Right atrium auricular region (tissue), 2 donors: ENCODE measurements at regions not wholly inside any gene's neighbourhood (a gene's known extent, or its start where the extent isn't known, plus 50 kb on each side); places are given as distances from the start of the nearest gene placed in this dataset.

ENCODE experiments used
- DNase-seq: peaks from one replicate; pipeline ENCODE4 v3.0.0-alpha.2; 2019; ENCODE audit warnings: low spot score
- H3K27ac ChIP-seq, 2 donors: fragments of 200-600 bp; sonication (generic); 1 replicate in 1 of 2; 2 replicates in 1 of 2; pipeline ENCODE4 v1.5.1; 2016 to 2019
- H3K27me3 ChIP-seq, 2 donors: fragments of 200-600 bp; sonication (generic); one replicate each; pipeline versions ENCODE4 v1.5.1 to v1.6.0; 2017 to 2019
- H3K36me3 ChIP-seq: fragments of 200-600 bp; sonication (generic); one replicate; pipeline ENCODE4 v1.5.1; 2016
- H3K4me1 ChIP-seq, 2 donors: fragments of 200-600 bp; sonication (generic); one replicate each; pipeline versions ENCODE4 v1.5.1 to v1.6.0; 2017 to 2019
- H3K4me3 ChIP-seq, 2 donors: fragments of 200-600 bp; sonication (generic); 1 replicate in 1 of 2; 2 replicates in 1 of 2; pipeline ENCODE4 v1.5.1; 2017 to 2019; ENCODE audit warnings: mild to moderate bottlenecking in 1 of 2, moderate library complexity in 1 of 2
- H3K9me3 ChIP-seq, 2 donors: fragments of 200-600 bp; sonication (generic); one replicate each; pipeline ENCODE4 v1.5.1; 2019
- CTCF ChIP-seq, 2 donors: fragments of 200-600 bp; sonication (generic); IDR thresholded peaks; one replicate each; pipeline ENCODE4 v1.5.1; 2019; ENCODE audit warnings: antibody characterized with exemption in 2 of 2

GRCh38 chr5:124892185-124892848 lies 145.9 kb upstream of the ZNF608 start:
- Histone ChIP-seq H3K27ac (no peak overlapping the region), H3K27me3 (no peaks in the 10 kb centered on the region), H3K36me3 (no peaks in the 10 kb centered on the region), H3K4me3 (no peak overlapping the region), H3K9me3 (no peaks in the 10 kb centered on the region), H3K4me1 (peaks cover 0 to 8% of the 10 kb centered on the region in 2 donors)
- TF ChIP-seq CTCF (IDR thresholded peaks at IDR 0.05) = no peak
- DNase-seq = no peak

GRCh38 chr5:124894541-124894940 lies 148.1 kb upstream of the ZNF608 start:
- no peaks in the 10 kb centered on the region for H3K36me3 ChIP-seq
- TF ChIP-seq CTCF (IDR thresholded peaks at IDR 0.05) = no peak
- no peak overlapping the region for H3K27ac ChIP-seq
- no peaks in the 10 kb centered on the region for H3K27me3 ChIP-seq
- no peak overlapping the region for H3K4me3 ChIP-seq
- no peaks in the 10 kb centered on the region for H3K9me3 ChIP-seq
- no peak for DNase-seq
- H3K4me1 ChIP-seq = no peaks in the 10 kb centered on the region

GRCh38 chr5:124895236-124895635 lies 148.8 kb upstream of the ZNF608 start:
- H3K4me3 ChIP-seq = no peak overlapping the region
- no peak for TF ChIP-seq CTCF (IDR thresholded peaks at IDR 0.05)
- no peaks in the 10 kb centered on the region for H3K9me3 ChIP-seq
- no peaks in the 10 kb centered on the region for H3K4me1 ChIP-seq
- H3K36me3 ChIP-seq = no peaks in the 10 kb centered on the region
- H3K27me3 ChIP-seq = no peaks in the 10 kb centered on the region
- no peak overlapping the region for H3K27ac ChIP-seq
- no peak for DNase-seq

- Histone ChIP-seq H3K9me3 (no peaks in the 10 kb centered on the region), H3K27me3 (no peaks in the 10 kb centered on the region), H3K27ac (no peak overlapping the region), H3K36me3 (no peaks in the 10 kb centered on the region), H3K4me1 (peaks cover 0 to 23% of the 10 kb centered on the region in 2 donors), H3K4me3 (no peak overlapping the region)
- DNase-seq = no peak
- TF ChIP-seq CTCF (IDR thresholded peaks at IDR 0.05) = no peak
Measured at GRCh38 chr5:124901081-124901480, 154.6 kb upstream of the ZNF608 start.

- H3K27me3 ChIP-seq = no peaks in the 10 kb centered on the region
- no peak for TF ChIP-seq CTCF (IDR thresholded peaks at IDR 0.05)
- H3K27ac ChIP-seq = peak overlapping the region in 1 of 2 donors; percentile 31
- no peak for DNase-seq
- H3K4me1 ChIP-seq = peaks cover 0 to 34% of the 10 kb centered on the region in 2 donors
- H3K36me3 ChIP-seq = no peaks in the 10 kb centered on the region
- H3K9me3 ChIP-seq = no peaks in the 10 kb centered on the region
- H3K4me3 ChIP-seq = no peak overlapping the region
Measured at GRCh38 chr5:124902097-124902821, 155.8 kb upstream of the ZNF608 start.
